Ishikawa (cell line): ENCODE measurements at regions not wholly inside any gene's neighbourhood (a gene's known extent, or its start where the extent isn't known, plus 50 kb on each side); places are given as distances from the start of the nearest gene placed in this dataset.

Source experiments
- CEBPB ChIP-seq: IDR thresholded peaks from 2 replicates; pipeline ENCODE4 v1.6.1; 2012
- CREB1 ChIP-seq: IDR thresholded peaks from 2 replicates; pipeline ENCODE4 v1.6.1; 2012; ENCODE audit warnings: low read depth
- EGR1 ChIP-seq: IDR thresholded peaks from 2 replicates; pipeline ENCODE4 v1.6.1; 2012
- EP300 ChIP-seq: IDR thresholded peaks from 2 replicates; pipeline ENCODE4 v1.6.1; 2012; ENCODE audit warnings: borderline replicate concordance
- FOXM1 ChIP-seq: IDR thresholded peaks from 2 replicates; pipeline ENCODE4 v1.6.1; 2012; ENCODE audit warnings: low read depth, borderline replicate concordance
- NFIC ChIP-seq: IDR thresholded peaks from 2 replicates; pipeline ENCODE4 v1.6.1; 2012
- RAD21 ChIP-seq: IDR thresholded peaks from 2 replicates; pipeline ENCODE4 v1.6.1; 2012; ENCODE audit warnings: low read depth
- REST ChIP-seq: IDR thresholded peaks from 2 replicates; pipeline ENCODE4 v1.6.1; 2012; ENCODE audit warnings: low read depth, mild to moderate bottlenecking
- TAF1 ChIP-seq: IDR thresholded peaks from 2 replicates; pipeline ENCODE4 v1.6.1; 2012; ENCODE audit warnings: low read depth, mild to moderate bottlenecking
- TCF12 ChIP-seq: IDR thresholded peaks from 2 replicates; pipeline ENCODE4 v1.6.1; 2012; ENCODE audit warnings: low read depth
- TEAD4 ChIP-seq: IDR thresholded peaks from 2 replicates; pipeline ENCODE4 v1.6.1; 2012
- YY1 ChIP-seq: IDR thresholded peaks from 2 replicates; pipeline ENCODE4 v1.6.1; 2012; ENCODE audit warnings: low read depth
- ZBTB7A ChIP-seq: IDR thresholded peaks from 2 replicates; pipeline ENCODE4 v1.6.1; 2012; ENCODE audit warnings: low read depth
- TF ChIP-seq, protein P1 (sequence below): IDR thresholded peaks from 2 replicates; pipeline ENCODE4 v1.6.1; 2012

DNA sequence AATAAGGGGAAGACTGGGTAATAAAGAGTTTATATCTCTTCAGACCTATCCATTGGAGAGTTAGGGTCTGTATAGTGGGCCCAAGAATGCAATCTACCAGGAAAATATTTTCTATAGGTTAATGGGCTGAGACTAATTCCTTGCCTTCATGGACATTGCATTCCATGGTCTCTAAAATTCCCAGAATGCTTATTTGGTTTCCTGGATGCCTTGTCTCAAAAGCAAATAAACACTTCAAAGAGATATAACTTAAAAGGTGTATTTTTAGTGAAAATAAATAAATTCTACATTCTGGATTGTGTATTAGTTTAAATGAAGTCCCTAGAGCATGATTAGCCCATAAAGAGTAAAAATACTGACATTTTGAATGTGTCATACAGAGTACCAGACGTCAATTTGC is 550.1 kb upstream of the PKN2 start:
- TF ChIP-seq NFIC (no peak), ZBTB7A (no peak), EP300 (no peak), CEBPB (no peak), CREB1 (no peak), RAD21 (no peak), TEAD4 (no peak), FOXM1 (no peak), EGR1 (no peak), YY1 (no peak), TAF1 (no peak), REST (no peak), TCF12 (no peak)
- TF ChIP-seq, protein P1, sequence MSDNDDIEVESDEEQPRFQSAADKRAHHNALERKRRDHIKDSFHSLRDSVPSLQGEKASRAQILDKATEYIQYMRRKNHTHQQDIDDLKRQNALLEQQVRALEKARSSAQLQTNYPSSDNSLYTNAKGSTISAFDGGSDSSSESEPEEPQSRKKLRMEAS: no peak
